ENCODE measurements at regions not wholly inside any gene's neighbourhood (a gene's known extent, or its start where the extent isn't known, plus 50 kb on each side); places are given as distances from the start of the nearest gene placed in this dataset.

GRCh38 chr5:163661360-163661759 lies 155.9 kb downstream of the MAT2B start:
- intact Hi-C loops (cut with DNase I; ENCODE audit: low total_unique reads), result no loop called here
- 49 to 91% (median 74%) methylated on average over 1 of the region's 1 CpG for WGBS, 5 donors
- Histone ChIP-seq H3K4me3 (no peak overlapping the region), H3K27ac (no peak overlapping the region), H3K27me3 (replicated peaks in 1 of 7) (no peaks in the 10 kb centered on the region), H3K9me3 (no peaks in the 10 kb centered on the region), H3K4me1 (no peaks in the 10 kb centered on the region), H3K36me3 (no peaks in the 10 kb centered on the region)
- DNase-seq, result no peak
- TF ChIP-seq POLR2A (IDR thresholded peaks at IDR 0.05) (no peak), POLR2AphosphoS5 (IDR thresholded peaks at IDR 0.05) (no peak)
- TF ChIP-seq, protein P1, sequence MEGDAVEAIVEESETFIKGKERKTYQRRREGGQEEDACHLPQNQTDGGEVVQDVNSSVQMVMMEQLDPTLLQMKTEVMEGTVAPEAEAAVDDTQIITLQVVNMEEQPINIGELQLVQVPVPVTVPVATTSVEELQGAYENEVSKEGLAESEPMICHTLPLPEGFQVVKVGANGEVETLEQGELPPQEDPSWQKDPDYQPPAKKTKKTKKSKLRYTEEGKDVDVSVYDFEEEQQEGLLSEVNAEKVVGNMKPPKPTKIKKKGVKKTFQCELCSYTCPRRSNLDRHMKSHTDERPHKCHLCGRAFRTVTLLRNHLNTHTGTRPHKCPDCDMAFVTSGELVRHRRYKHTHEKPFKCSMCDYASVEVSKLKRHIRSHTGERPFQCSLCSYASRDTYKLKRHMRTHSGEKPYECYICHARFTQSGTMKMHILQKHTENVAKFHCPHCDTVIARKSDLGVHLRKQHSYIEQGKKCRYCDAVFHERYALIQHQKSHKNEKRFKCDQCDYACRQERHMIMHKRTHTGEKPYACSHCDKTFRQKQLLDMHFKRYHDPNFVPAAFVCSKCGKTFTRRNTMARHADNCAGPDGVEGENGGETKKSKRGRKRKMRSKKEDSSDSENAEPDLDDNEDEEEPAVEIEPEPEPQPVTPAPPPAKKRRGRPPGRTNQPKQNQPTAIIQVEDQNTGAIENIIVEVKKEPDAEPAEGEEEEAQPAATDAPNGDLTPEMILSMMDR (IDR thresholded peaks at IDR 0.05 in 8 of 11, conservative IDR thresholded peaks at IDR 0.05 in 3 of 11), result no peak

- TF ChIP-seq POLR2AphosphoS5 (IDR thresholded peaks at IDR 0.05), result no peak
- TF ChIP-seq POLR2A (IDR thresholded peaks at IDR 0.05), result no peak
- TF ChIP-seq, protein P1 (IDR thresholded peaks at IDR 0.05 in 8 of 11, conservative IDR thresholded peaks at IDR 0.05 in 3 of 11), result no peak
- H3K36me3 ChIP-seq, result no peaks in the 10 kb centered on the region
- H3K9me3 ChIP-seq, result no peaks in the 10 kb centered on the region
- no peak overlapping the region for H3K4me3 ChIP-seq
- H3K27me3 ChIP-seq (replicated peaks in 1 of 7), result no peaks in the 10 kb centered on the region
- intact Hi-C loops (cut with DNase I; ENCODE audit: low total_unique reads), result no loop called here
- no peaks in the 10 kb centered on the region for H3K4me1 ChIP-seq
- no peak overlapping the region for H3K27ac ChIP-seq
- DNase-seq, result no peak
Measured at GRCh38 chr5:163670036-163670435, 164.6 kb downstream of the MAT2B start.

DNA sequence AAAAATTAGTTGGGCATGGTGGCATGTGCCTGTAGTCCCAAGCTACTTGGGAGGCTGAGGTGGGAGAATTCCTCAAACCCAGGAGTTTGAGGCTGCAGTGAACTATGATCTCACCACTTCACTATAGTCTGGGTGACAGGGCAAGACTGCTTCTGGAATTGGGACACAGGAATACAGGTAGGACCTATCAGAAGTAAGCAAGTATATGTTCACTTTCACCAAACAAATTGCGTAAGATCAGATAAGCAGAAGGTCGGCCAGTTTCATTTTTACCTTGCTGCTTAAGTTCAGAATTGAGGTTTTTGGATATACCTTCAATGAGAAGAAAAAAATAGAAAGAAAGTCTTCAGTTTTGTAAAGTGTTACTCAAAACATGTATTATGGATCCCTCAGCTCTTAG lies 171.7 kb downstream of the MAT2B start:
- H3K4me3 ChIP-seq, result no peak overlapping the region
- no peak for DNase-seq
- H3K4me1 ChIP-seq, result no peaks in the 10 kb centered on the region
- no peaks in the 10 kb centered on the region for H3K36me3 ChIP-seq
- H3K9me3 ChIP-seq, result no peaks in the 10 kb centered on the region
- intact Hi-C loops (cut with DNase I; ENCODE audit: low total_unique reads), result no loop called here
- 76 to 88% (median 81%) methylated on average over 2 of the region's 2 CpGs for WGBS, 5 donors
- H3K27ac ChIP-seq, result no peak overlapping the region
- TF ChIP-seq POLR2A (IDR thresholded peaks at IDR 0.05) (no peak), POLR2AphosphoS5 (IDR thresholded peaks at IDR 0.05) (no peak)
- TF ChIP-seq, protein P1 (IDR thresholded peaks at IDR 0.05 in 8 of 11, conservative IDR thresholded peaks at IDR 0.05 in 3 of 11), result no peak
- no peaks in the 10 kb centered on the region for H3K27me3 ChIP-seq (replicated peaks in 1 of 7)

- intact Hi-C loops (cut with DNase I; ENCODE audit: low total_unique reads), result no loop called here
- TF ChIP-seq, protein P1 (IDR thresholded peaks at IDR 0.05 in 8 of 11, conservative IDR thresholded peaks at IDR 0.05 in 3 of 11), result no peak
- TF ChIP-seq POLR2AphosphoS5 (IDR thresholded peaks at IDR 0.05) (no peak), POLR2A (IDR thresholded peaks at IDR 0.05) (no peak)
- no peaks in the 10 kb centered on the region for H3K36me3 ChIP-seq
- no peaks in the 10 kb centered on the region for H3K27me3 ChIP-seq (replicated peaks in 1 of 7)
- DNase-seq, result no peak
- H3K9me3 ChIP-seq, result no peaks in the 10 kb centered on the region
- H3K4me3 ChIP-seq, result no peak overlapping the region
- no peaks in the 10 kb centered on the region for H3K4me1 ChIP-seq
- WGBS, 5 donors, result 39 to 73% (median 58%) methylated on average over 1 of the region's 1 CpG
- no peak overlapping the region for H3K27ac ChIP-seq
Measured at GRCh38 chr5:163682234-163682633, 176.8 kb downstream of the MAT2B start.
